H1 (cell line): ENCODE measurements at regions not wholly inside any gene's neighbourhood (a gene's known extent, or its start where the extent isn't known, plus 50 kb on each side); places are given as distances from the start of the nearest gene placed in this dataset.

Experiments
- RXRA ChIP-seq: IDR thresholded peaks from 2 replicates; pipeline ENCODE4 v1.6.1; 2011; ENCODE audit warnings: low read depth, mild to moderate bottlenecking, low read length, moderate library complexity; ENCODE audit not compliant: insufficient read depth
- SIX5 ChIP-seq: IDR thresholded peaks from 2 replicates; pipeline ENCODE4 v1.6.1; 2011; ENCODE audit warnings: mild to moderate bottlenecking, low read depth, low read length
- SP4 ChIP-seq: IDR thresholded peaks from 2 replicates; pipeline ENCODE4 v1.6.1; 2012; ENCODE audit warnings: low read length, inconsistent platforms
- TAF1 ChIP-seq: IDR thresholded peaks from 2 replicates; pipeline ENCODE4 v1.6.1; 2011; ENCODE audit warnings: mild to moderate bottlenecking, low read depth, low read length
- TEAD4 ChIP-seq: IDR thresholded peaks from 2 replicates; pipeline ENCODE4 v1.6.1; 2012; ENCODE audit warnings: low read depth, low read length, inconsistent platforms, mixed read lengths
- TF ChIP-seq, protein P1 (sequence below): fragments of 300-600 bp; sonication (generic); IDR thresholded peaks from 2 replicates; pipeline ENCODE4 v1.7.1; 2012; ENCODE audit warnings: low read length, moderate library complexity, mild to moderate bottlenecking, inconsistent platforms; ENCODE audit not compliant: insufficient replicate concordance
- TF ChIP-seq, protein P2 (sequence below): IDR thresholded peaks from 2 replicates; pipeline ENCODE4 v1.6.1; 2011; ENCODE audit warnings: low read length, improper control_type of control experiment

DNA sequence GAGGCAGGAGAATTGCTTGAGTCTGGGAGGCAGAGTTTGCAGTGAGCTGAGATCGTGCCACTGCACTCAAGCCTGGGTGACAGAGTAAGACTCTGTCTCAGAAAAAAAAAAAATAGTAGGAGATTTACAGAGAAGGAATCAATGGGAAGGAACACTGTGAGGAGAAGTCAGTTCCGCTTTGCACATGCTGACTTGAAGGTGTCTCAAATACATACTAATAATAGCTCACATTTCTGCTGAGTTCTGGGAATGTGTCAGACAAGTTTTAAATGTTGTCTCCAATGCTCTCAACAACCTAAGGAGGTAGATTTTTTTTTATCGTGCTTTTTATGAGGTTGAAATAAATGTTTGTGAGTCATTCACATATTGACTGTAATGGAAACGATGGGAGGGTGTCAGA lies 654.9 kb upstream of the CELF2 start (continued):
- TF ChIP-seq, protein P1, sequence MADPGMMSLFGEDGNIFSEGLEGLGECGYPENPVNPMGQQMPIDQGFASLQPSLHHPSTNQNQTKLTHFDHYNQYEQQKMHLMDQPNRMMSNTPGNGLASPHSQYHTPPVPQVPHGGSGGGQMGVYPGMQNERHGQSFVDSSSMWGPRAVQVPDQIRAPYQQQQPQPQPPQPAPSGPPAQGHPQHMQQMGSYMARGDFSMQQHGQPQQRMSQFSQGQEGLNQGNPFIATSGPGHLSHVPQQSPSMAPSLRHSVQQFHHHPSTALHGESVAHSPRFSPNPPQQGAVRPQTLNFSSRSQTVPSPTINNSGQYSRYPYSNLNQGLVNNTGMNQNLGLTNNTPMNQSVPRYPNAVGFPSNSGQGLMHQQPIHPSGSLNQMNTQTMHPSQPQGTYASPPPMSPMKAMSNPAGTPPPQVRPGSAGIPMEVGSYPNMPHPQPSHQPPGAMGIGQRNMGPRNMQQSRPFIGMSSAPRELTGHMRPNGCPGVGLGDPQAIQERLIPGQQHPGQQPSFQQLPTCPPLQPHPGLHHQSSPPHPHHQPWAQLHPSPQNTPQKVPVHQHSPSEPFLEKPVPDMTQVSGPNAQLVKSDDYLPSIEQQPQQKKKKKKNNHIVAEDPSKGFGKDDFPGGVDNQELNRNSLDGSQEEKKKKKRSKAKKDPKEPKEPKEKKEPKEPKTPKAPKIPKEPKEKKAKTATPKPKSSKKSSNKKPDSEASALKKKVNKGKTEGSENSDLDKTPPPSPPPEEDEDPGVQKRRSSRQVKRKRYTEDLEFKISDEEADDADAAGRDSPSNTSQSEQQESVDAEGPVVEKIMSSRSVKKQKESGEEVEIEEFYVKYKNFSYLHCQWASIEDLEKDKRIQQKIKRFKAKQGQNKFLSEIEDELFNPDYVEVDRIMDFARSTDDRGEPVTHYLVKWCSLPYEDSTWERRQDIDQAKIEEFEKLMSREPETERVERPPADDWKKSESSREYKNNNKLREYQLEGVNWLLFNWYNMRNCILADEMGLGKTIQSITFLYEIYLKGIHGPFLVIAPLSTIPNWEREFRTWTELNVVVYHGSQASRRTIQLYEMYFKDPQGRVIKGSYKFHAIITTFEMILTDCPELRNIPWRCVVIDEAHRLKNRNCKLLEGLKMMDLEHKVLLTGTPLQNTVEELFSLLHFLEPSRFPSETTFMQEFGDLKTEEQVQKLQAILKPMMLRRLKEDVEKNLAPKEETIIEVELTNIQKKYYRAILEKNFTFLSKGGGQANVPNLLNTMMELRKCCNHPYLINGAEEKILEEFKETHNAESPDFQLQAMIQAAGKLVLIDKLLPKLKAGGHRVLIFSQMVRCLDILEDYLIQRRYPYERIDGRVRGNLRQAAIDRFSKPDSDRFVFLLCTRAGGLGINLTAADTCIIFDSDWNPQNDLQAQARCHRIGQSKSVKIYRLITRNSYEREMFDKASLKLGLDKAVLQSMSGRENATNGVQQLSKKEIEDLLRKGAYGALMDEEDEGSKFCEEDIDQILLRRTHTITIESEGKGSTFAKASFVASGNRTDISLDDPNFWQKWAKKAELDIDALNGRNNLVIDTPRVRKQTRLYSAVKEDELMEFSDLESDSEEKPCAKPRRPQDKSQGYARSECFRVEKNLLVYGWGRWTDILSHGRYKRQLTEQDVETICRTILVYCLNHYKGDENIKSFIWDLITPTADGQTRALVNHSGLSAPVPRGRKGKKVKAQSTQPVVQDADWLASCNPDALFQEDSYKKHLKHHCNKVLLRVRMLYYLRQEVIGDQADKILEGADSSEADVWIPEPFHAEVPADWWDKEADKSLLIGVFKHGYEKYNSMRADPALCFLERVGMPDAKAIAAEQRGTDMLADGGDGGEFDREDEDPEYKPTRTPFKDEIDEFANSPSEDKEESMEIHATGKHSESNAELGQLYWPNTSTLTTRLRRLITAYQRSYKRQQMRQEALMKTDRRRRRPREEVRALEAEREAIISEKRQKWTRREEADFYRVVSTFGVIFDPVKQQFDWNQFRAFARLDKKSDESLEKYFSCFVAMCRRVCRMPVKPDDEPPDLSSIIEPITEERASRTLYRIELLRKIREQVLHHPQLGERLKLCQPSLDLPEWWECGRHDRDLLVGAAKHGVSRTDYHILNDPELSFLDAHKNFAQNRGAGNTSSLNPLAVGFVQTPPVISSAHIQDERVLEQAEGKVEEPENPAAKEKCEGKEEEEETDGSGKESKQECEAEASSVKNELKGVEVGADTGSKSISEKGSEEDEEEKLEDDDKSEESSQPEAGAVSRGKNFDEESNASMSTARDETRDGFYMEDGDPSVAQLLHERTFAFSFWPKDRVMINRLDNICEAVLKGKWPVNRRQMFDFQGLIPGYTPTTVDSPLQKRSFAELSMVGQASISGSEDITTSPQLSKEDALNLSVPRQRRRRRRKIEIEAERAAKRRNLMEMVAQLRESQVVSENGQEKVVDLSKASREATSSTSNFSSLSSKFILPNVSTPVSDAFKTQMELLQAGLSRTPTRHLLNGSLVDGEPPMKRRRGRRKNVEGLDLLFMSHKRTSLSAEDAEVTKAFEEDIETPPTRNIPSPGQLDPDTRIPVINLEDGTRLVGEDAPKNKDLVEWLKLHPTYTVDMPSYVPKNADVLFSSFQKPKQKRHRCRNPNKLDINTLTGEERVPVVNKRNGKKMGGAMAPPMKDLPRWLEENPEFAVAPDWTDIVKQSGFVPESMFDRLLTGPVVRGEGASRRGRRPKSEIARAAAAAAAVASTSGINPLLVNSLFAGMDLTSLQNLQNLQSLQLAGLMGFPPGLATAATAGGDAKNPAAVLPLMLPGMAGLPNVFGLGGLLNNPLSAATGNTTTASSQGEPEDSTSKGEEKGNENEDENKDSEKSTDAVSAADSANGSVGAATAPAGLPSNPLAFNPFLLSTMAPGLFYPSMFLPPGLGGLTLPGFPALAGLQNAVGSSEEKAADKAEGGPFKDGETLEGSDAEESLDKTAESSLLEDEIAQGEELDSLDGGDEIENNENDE = no peak
- TF ChIP-seq SIX5 (no peak), TEAD4 (no peak), TAF1 (no peak), RXRA (no peak), SP4 (no peak)
- TF ChIP-seq, protein P2, sequence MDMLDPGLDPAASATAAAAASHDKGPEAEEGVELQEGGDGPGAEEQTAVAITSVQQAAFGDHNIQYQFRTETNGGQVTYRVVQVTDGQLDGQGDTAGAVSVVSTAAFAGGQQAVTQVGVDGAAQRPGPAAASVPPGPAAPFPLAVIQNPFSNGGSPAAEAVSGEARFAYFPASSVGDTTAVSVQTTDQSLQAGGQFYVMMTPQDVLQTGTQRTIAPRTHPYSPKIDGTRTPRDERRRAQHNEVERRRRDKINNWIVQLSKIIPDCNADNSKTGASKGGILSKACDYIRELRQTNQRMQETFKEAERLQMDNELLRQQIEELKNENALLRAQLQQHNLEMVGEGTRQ = no peak
